Neural progenitor cell (in vitro differentiated cells): ENCODE measurements at regions not wholly inside any gene's neighbourhood (a gene's known extent, or its start where the extent isn't known, plus 50 kb on each side); places are given as distances from the start of the nearest gene placed in this dataset.

Experiments
- CTCF ChIP-seq: fragments of 200-600 bp; sonication (generic); IDR thresholded peaks from 2 replicates; pipeline ENCODE4 v1.5.1; 2017; ENCODE audit warnings: antibody characterized with exemption, mild to moderate bottlenecking
- EZH2 ChIP-seq: fragments of 200-600 bp; sonication (generic); IDR thresholded peaks from 2 replicates; pipeline ENCODE4 v1.6.1; 2017; ENCODE audit warnings: antibody characterized with exemption, mild to moderate bottlenecking, moderate library complexity
- EZH2phosphoT487 ChIP-seq: fragments of 200-600 bp; sonication (generic); IDR thresholded peaks from 2 replicates; pipeline ENCODE4 v1.6.1; 2017; ENCODE audit warnings: antibody characterized with exemption

- TF ChIP-seq CTCF (no peak), EZH2 (no peak), EZH2phosphoT487 (no peak)
These were observed 248.1 kb downstream of the ASXL3 start for GRCh38 chr18:33826151-33826550.
